ENCODE measurements at regions not wholly inside any gene's neighbourhood (a gene's known extent, or its start where the extent isn't known, plus 50 kb on each side); places are given as distances from the start of the nearest gene placed in this dataset.

DNA sequence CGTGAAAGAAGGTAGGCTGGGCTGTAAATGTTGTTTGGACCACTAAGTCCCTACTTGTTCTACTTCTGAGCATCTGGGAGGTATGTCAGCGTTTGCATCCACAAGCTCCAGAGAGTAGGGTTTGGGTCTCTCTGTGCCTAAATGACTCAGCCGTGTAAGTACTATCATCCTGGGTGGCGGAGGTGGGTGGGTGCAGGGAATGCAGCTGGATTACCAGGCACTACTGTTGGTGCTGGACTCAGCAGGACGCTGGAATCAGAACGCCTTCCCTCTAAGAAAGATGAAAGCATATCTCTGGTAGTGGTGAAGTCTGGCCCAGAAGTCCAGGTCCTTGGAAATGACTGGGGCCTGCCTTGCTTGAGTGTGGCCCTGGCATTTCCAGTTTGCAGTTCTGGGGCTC, 289.7 kb downstream of the PCNX1 start:
- H3K9me3 Mint-ChIP-seq: no peaks in the 10 kb centered on the region
- no peak overlapping the region for H3K27ac Mint-ChIP-seq
- Histone ChIP-seq H3K36me3 (ENCODE audit: control insufficient read depth, insufficient read depth, low read length) (no peaks in the 10 kb centered on the region), H3K27me3 (ENCODE audit: control insufficient read depth, insufficient read depth, low read length) (no peaks in the 10 kb centered on the region), H3K27ac (ENCODE audit: low read length) (no peak overlapping the region), H3K4me3 (ENCODE audit: low read length) (no peak overlapping the region), H3K4me1 (ENCODE audit: control insufficient read depth, insufficient read depth, low read length) (no peaks in the 10 kb centered on the region), H3K9me3 (ENCODE audit: control insufficient read depth, insufficient read depth, low read length) (no peaks in the 10 kb centered on the region)
- intact Hi-C loops (cut with micrococcal nuclease): no loop called here
- DNase-seq (no peak), ATAC-seq (no peak)
- 92% methylated on average over 6 of the region's 6 CpGs for WGBS (ENCODE audit: insufficient coverage)
- H3K4me1 Mint-ChIP-seq: no peaks in the 10 kb centered on the region
- no peak overlapping the region for H3K4me3 Mint-ChIP-seq
- peaks cover 0 to 4% of the 10 kb centered on the region in 2 donors for H3K27me3 Mint-ChIP-seq (ENCODE audit: low read depth in 2 of 2)
- TF ChIP-seq, protein P1, sequence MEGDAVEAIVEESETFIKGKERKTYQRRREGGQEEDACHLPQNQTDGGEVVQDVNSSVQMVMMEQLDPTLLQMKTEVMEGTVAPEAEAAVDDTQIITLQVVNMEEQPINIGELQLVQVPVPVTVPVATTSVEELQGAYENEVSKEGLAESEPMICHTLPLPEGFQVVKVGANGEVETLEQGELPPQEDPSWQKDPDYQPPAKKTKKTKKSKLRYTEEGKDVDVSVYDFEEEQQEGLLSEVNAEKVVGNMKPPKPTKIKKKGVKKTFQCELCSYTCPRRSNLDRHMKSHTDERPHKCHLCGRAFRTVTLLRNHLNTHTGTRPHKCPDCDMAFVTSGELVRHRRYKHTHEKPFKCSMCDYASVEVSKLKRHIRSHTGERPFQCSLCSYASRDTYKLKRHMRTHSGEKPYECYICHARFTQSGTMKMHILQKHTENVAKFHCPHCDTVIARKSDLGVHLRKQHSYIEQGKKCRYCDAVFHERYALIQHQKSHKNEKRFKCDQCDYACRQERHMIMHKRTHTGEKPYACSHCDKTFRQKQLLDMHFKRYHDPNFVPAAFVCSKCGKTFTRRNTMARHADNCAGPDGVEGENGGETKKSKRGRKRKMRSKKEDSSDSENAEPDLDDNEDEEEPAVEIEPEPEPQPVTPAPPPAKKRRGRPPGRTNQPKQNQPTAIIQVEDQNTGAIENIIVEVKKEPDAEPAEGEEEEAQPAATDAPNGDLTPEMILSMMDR (IDR thresholded peaks at IDR 0.05): no peak
- H3K36me3 Mint-ChIP-seq: no peaks in the 10 kb centered on the region

DNA sequence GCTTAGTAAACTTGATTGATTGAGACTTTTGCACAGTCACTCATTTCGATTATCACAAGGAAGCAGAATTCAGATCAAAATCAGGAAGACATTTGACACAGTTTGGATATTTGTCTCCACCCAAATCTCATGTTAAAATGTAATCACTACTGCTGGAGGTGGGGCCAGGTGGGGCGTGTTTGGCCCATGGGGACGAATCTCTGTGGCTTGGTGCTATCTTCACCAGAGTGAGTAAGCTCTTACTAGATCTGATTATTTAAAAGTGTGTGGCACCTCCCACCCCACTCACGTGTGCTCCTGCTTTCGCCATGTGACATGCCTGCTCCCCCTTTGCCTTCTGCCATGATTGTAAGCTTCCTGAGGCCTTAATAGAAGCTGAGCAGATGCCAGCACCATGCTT, 291.4 kb downstream of the PCNX1 start:
- WGBS (ENCODE audit: insufficient coverage): 61% methylated on average over 5 of the region's 5 CpGs
- peaks cover 0 to 4% of the 10 kb centered on the region in 2 donors for H3K27me3 Mint-ChIP-seq (ENCODE audit: low read depth in 2 of 2)
- DNase-seq (no peak), ATAC-seq (peak in 1 of 3 donors; percentile 46)
- no peaks in the 10 kb centered on the region for H3K4me1 Mint-ChIP-seq
- H3K27ac Mint-ChIP-seq: no peak overlapping the region
- Histone ChIP-seq H3K4me1 (ENCODE audit: control insufficient read depth, insufficient read depth, low read length) (no peaks in the 10 kb centered on the region), H3K27me3 (ENCODE audit: control insufficient read depth, insufficient read depth, low read length) (no peaks in the 10 kb centered on the region), H3K4me3 (ENCODE audit: low read length) (no peak overlapping the region), H3K9me3 (ENCODE audit: control insufficient read depth, insufficient read depth, low read length) (no peaks in the 10 kb centered on the region), H3K27ac (ENCODE audit: low read length) (no peak overlapping the region), H3K36me3 (ENCODE audit: control insufficient read depth, insufficient read depth, low read length) (no peaks in the 10 kb centered on the region)
- no peak overlapping the region for H3K4me3 Mint-ChIP-seq
- intact Hi-C loops (cut with micrococcal nuclease): no loop called here
- H3K9me3 Mint-ChIP-seq: no peaks in the 10 kb centered on the region
- TF ChIP-seq, protein P1 (IDR thresholded peaks at IDR 0.05): no peak
- H3K36me3 Mint-ChIP-seq: no peaks in the 10 kb centered on the region

DNA sequence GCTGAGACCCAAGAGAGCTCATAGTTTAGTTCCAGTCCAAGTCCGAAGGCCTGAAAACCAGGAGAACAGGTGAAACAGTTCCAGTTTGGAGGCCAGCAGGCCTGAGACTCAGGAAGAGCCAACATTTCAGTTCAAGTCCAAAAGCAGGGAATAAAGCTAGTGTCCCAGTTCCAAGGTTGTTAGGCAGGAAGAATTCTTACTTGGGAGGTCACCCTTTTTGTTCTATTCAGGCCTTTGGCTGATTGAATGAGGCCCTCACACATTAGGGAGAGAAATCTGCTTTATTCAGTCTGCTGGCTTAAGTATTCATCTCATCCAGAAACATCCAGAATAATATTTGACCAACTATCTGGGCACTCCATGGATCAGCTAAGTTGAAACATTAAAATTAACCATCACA, 294.6 kb downstream of the PCNX1 start:
- Histone ChIP-seq H3K27me3 (ENCODE audit: control insufficient read depth, insufficient read depth, low read length) (no peaks in the 10 kb centered on the region), H3K27ac (ENCODE audit: low read length) (no peak overlapping the region), H3K36me3 (ENCODE audit: control insufficient read depth, insufficient read depth, low read length) (no peaks in the 10 kb centered on the region), H3K4me1 (ENCODE audit: control insufficient read depth, insufficient read depth, low read length) (no peaks in the 10 kb centered on the region), H3K9me3 (ENCODE audit: control insufficient read depth, insufficient read depth, low read length) (no peaks in the 10 kb centered on the region), H3K4me3 (ENCODE audit: low read length) (no peak overlapping the region)
- no peaks in the 10 kb centered on the region for H3K4me1 Mint-ChIP-seq
- ATAC-seq (no peak), DNase-seq (no peak)
- H3K36me3 Mint-ChIP-seq: no peaks in the 10 kb centered on the region
- no peak overlapping the region for H3K27ac Mint-ChIP-seq
- H3K27me3 Mint-ChIP-seq (ENCODE audit: low read depth in 2 of 2): peaks cover 0 to 11% of the 10 kb centered on the region in 2 donors
- no peaks in the 10 kb centered on the region for H3K9me3 Mint-ChIP-seq
- intact Hi-C loops (cut with micrococcal nuclease): no loop called here
- TF ChIP-seq, protein P1 (IDR thresholded peaks at IDR 0.05): no peak
- WGBS (ENCODE audit: insufficient coverage): 91% methylated on average over 1 of the region's 1 CpG
- H3K4me3 Mint-ChIP-seq: no peak overlapping the region

DNA sequence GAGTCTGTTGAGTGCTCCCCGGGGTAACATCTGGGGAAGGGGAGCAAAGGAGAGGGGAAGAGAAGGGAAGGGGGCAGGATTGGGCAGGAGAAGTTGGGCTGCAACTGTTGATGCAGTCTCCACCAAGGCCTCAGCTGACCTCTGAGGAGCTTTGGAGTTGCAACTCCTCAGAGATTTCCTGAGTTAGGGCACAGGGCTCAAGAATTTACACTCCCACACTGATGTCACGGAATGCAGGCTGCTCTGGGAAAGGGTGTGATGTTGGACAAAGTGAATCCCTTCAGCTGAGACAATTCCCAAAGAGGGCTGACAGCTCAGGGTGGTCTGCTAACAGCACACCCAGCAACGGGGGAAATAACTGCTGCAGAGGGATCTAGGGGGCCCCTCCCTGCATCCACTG, 295.6 kb downstream of the PCNX1 start:
- peaks cover 0 to 11% of the 10 kb centered on the region in 2 donors for H3K27me3 Mint-ChIP-seq (ENCODE audit: low read depth in 2 of 2)
- ATAC-seq: no peak

More for the DNA sequence above, 295.6 kb downstream of the PCNX1 start:
- Mint-ChIP-seq H3K4me1 (no peaks in the 10 kb centered on the region), H3K27ac (no peak overlapping the region), H3K9me3 (no peaks in the 10 kb centered on the region), H3K36me3 (no peaks in the 10 kb centered on the region), H3K4me3 (no peak overlapping the region)
- Histone ChIP-seq H3K36me3 (ENCODE audit: control insufficient read depth, insufficient read depth, low read length) (no peaks in the 10 kb centered on the region), H3K27me3 (ENCODE audit: control insufficient read depth, insufficient read depth, low read length) (no peaks in the 10 kb centered on the region), H3K27ac (ENCODE audit: low read length) (no peak overlapping the region), H3K4me3 (ENCODE audit: low read length) (no peak overlapping the region), H3K4me1 (ENCODE audit: control insufficient read depth, insufficient read depth, low read length) (no peaks in the 10 kb centered on the region), H3K9me3 (ENCODE audit: control insufficient read depth, insufficient read depth, low read length) (no peaks in the 10 kb centered on the region)
- TF ChIP-seq, protein P1 (IDR thresholded peaks at IDR 0.05): no peak
- intact Hi-C loops (cut with micrococcal nuclease): no loop called here
- no peak for DNase-seq
- WGBS (ENCODE audit: insufficient coverage): 68% methylated on average over 2 of the region's 3 CpGs
